Bronchial epithelial cell (primary cell): ENCODE measurements at regions not wholly inside any gene's neighbourhood (a gene's known extent, or its start where the extent isn't known, plus 50 kb on each side); places are given as distances from the start of the nearest gene placed in this dataset.

Experiments
- DNase-seq: peaks from one replicate; pipeline ENCODE4 v3.0.0-alpha.2; 2010; ENCODE audit warnings: low read depth
- FAIRE-seq: peaks from 2 replicates; lab custom pipeline; 2011; peaks lifted over from hg19 to GRCh38; lab: Jason Lieb, UNC
- H3K27me3 ChIP-seq: 2 replicates; pipeline ENCODE4 v1.5.1; 2011; ENCODE audit warnings: low read length; ENCODE audit not compliant: control insufficient read depth, insufficient read depth
- H3K36me3 ChIP-seq: 2 replicates; pipeline ENCODE4 v1.5.1; 2011; ENCODE audit warnings: low read length; ENCODE audit not compliant: control insufficient read depth, insufficient read depth
- H3K4me3 ChIP-seq: 2 replicates; pipeline ENCODE4 v1.5.1; 2011; ENCODE audit warnings: mild to moderate bottlenecking, low read depth, low read length, control low read depth
- TF ChIP-seq, protein P1 (sequence below): IDR thresholded peaks from 2 replicates; pipeline ENCODE4 v1.5.1; 2011; ENCODE audit warnings: mild to moderate bottlenecking, moderate library complexity, low read length, control low read depth, inconsistent platforms; ENCODE audit not compliant: insufficient read depth, severe bottlenecking

DNA sequence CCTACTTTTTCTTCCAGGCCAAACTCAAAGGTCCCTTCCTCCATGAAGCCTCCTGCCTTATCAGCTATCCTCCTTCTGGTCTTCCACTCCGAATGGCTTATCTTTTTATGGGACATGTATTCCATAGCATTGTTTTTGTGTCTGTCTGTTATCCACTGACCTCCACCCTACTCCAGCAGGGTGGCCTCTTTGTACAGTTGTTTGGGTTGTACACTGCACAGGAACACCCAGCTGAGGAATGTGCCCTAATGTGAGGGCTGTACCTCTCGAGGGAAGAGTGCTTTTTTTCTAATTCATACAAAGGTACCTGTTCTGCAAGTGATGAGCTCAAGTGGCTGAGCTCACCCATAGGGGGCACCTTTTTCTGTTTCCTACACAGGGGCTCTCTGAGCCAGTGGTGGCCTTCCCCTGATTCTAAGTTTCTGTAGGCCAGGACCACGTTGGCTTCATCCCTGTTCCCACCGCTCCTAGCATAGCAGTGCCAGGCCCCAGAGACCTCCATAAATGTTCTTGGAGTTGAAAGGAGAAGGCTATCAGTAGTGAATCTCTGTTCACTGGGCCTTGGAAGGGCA lies 108.2 kb downstream of the FOXD2 start:
- DNase-seq: no peak
- no peak for FAIRE-seq
- no peaks in the 10 kb centered on the region for H3K36me3 ChIP-seq
- no peak overlapping the region for H3K4me3 ChIP-seq
- H3K27me3 ChIP-seq: no peaks in the 10 kb centered on the region
- TF ChIP-seq, protein P1, sequence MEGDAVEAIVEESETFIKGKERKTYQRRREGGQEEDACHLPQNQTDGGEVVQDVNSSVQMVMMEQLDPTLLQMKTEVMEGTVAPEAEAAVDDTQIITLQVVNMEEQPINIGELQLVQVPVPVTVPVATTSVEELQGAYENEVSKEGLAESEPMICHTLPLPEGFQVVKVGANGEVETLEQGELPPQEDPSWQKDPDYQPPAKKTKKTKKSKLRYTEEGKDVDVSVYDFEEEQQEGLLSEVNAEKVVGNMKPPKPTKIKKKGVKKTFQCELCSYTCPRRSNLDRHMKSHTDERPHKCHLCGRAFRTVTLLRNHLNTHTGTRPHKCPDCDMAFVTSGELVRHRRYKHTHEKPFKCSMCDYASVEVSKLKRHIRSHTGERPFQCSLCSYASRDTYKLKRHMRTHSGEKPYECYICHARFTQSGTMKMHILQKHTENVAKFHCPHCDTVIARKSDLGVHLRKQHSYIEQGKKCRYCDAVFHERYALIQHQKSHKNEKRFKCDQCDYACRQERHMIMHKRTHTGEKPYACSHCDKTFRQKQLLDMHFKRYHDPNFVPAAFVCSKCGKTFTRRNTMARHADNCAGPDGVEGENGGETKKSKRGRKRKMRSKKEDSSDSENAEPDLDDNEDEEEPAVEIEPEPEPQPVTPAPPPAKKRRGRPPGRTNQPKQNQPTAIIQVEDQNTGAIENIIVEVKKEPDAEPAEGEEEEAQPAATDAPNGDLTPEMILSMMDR: no peak

DNA sequence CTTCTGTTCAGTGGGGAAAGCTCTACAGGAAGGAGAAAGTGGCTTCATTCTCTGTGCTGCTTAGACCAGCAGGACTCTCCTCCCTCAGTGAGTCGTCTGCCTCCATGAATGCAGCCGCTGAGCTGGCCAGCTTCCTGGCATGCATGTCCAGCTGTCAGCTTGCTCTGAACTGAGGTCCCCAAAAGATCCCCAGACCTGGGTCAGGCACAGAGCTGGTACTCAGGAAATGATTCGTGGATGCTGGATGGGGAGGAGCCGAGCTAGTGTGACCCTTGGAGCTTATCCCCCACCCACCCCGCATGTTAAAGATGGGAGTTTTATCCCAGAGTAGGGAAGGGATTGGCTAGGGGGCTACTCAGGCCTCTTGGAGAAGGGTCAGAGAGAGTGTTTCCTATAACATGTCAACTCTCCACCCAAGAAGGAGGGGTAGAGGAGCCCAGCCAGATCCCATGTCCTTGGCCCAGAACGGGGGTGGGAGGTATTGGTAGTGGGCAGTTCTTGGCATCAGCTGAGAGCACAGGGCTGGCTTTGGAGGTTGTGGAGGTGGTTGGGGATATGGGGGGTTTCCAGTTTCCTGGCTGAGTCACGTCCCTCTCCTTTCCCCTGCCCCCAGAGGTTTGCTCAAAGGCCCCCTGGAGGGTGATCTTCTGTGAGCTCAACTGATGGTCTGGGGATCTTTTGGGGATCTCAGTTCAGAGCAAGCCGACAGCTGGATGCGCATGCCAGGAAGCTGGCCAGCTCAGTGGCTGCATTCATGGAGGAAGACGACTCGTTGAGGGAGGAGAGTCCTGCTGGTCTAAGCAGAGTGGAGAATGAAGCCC lies 110.1 kb downstream of the FOXD2 start:
- peak; percentile 17 for DNase-seq
- Histone ChIP-seq H3K4me3 (no peak overlapping the region), H3K36me3 (no peaks in the 10 kb centered on the region), H3K27me3 (no peaks in the 10 kb centered on the region)
- TF ChIP-seq, protein P1: no peak
- no peak for FAIRE-seq

DNA sequence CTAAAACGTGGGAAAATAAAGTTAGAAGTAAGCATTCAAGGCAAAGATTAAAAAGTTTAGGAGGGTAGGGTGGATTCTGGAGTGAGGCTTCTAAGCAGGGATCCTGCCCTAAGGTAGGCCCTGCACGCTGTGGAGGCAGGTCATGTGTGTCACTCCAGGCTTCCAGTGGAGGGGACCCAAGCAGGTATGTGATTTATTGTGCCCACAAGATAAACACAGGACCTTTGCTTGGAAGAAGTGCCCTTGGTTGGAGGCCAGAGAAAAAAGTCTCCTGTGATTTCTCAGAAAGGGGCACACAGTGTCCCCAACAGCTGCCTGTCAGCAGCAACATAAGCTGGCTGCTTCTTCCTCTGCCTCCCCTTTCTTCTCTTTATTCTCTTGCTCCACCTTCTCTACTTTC lies 110.8 kb downstream of the FOXD2 start:
- TF ChIP-seq, protein P1: no peak
- FAIRE-seq (no peak), DNase-seq (no peak)
- Histone ChIP-seq H3K4me3 (no peak overlapping the region), H3K27me3 (no peaks in the 10 kb centered on the region), H3K36me3 (no peaks in the 10 kb centered on the region)

DNA sequence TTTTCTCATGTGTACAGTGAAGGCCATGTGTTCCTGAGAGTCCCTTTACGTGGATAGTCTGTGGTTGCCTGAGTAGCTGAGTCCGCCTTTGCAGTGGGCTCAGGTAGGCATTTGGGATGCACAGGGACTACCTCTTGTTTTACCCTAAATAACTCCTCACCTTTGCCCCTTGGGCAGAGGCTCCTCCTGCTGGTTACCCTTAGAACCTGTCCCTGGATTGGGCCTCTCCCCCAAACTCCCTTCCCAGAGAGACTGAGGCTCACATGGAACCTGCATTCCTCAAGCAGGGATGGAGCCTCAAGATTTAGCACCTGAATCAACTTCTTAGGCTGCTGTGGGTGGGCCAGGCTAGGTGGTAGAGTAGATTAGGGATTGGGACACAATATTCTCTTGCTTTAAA lies 111.7 kb downstream of the FOXD2 start:
- DNase-seq: no peak
- no peaks in the 10 kb centered on the region for H3K36me3 ChIP-seq
- TF ChIP-seq, protein P1: peak; percentile 17
- no peak for FAIRE-seq
- H3K4me3 ChIP-seq: no peak overlapping the region
- no peaks in the 10 kb centered on the region for H3K27me3 ChIP-seq

DNA sequence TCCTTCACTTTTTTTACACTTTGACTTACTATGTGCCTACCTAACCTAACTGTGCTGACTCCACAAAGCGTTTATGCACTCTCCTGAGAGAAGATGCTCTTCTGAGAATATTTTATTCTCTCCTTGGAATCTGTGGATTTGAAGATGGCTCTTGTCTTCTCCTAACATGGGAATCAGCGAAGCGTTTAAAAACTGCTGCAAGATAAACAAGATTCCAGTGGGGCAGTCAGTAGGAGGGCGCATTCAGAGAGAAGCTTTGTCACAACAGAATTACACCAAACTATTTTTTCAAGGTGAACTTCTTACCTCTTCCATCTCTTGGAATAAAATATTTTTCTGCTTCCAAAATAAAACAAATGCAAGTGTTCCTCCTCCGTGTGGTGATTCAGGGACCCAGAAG lies 113.1 kb downstream of the FOXD2 start:
- FAIRE-seq (no peak), DNase-seq (no peak)
- no peaks in the 10 kb centered on the region for H3K27me3 ChIP-seq
- H3K4me3 ChIP-seq: no peak overlapping the region
- TF ChIP-seq, protein P1: no peak
- no peaks in the 10 kb centered on the region for H3K36me3 ChIP-seq
